Pons (tissue), 1 donor: ENCODE measurements at regions not wholly inside any gene's neighbourhood (a gene's known extent, or its start where the extent isn't known, plus 50 kb on each side); places are given as distances from the start of the nearest gene placed in this dataset.
"Not testable (repeated sequence)": the region's sequence is repeated elsewhere in the genome, so short reads cannot be mapped to it uniquely, and the experiment has no call there.

Experiments
- DNase-seq: peaks from one replicate; pipeline ENCODE4 v3.0.0-alpha.2; 2016; ENCODE audit warnings: low spot score

GRCh38 chr5:174636094-174636493 lies 88.3 kb upstream of the MSX2 start:
- no peak for DNase-seq

DNA sequence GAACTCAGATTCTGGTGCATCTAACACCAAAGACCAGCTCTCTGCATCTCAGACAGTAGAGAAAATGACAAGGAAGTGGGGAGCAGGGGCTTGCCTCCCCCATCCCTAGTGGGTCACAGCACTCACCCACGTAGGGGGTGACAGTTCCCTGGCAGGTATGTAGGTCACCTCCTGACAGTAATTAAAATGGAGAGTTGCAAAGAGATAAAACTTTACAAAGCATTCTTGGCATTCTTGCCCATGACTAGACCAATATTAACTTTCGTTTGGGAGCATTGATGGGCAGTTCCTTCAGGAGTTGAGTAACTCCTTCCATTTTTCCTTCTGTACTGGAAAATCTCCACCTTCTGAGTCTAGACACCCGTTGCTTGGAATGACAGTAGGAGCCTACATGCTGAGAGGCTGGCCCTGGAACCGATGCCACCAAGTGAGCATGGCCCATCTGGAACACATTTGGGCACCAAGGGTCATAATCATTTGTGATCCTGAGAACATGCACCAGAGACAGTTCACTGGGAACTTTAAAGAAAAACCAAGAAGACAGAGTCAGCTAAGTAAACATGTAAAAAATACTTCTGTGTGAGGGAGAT lies 81.5 kb upstream of the MSX2 start:
- DNase-seq: no peak

DNA sequence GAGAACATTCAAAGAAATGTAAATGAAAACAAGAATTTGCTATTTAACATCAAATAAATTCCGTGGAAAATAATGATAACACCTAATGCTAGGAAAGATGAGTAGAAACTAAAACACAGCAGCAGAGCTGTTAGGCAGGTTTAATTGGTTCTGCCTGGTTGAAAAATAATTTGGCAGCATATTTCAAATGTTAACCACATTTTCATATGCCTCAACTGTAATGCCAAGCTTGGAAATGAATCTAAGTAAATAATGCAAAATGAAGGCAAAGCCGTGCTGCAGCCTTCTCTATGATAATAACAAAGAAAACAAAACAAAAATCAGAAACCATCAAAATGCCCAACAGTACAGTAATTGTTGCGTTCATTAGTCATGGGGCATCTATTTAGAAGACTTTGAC lies 79.9 kb upstream of the MSX2 start:
- DNase-seq: no peak

- no peak for DNase-seq
Measured at GRCh38 chr5:174644923-174645322, 79.5 kb upstream of the MSX2 start.

GRCh38 chr5:174645677-174646076 lies 78.7 kb upstream of the MSX2 start:
- no peak for DNase-seq

DNA sequence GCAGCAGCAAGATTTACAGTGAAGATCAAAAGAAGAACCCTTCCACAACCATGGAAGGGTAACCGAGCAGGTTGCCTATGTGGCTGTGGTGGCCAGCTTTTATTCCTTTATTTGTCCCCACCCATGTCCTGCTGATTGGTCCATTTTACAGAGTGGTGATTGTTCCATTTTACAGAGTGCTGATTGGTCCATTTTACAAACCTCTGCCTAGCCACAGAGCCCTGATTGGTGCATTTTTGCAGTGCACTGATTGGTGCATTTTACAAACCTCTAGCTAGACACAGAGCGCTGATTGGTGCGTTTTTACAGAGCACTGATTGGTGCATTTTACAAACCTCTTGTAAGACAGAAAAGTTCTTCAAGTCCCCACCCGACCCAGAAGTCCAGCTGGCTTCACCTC lies 75.8 kb upstream of the MSX2 start:
- DNase-seq: not testable (repeated sequence)

GRCh38 chr5:174649391-174649790 lies 75.0 kb upstream of the MSX2 start:
- DNase-seq: no peak

DNA sequence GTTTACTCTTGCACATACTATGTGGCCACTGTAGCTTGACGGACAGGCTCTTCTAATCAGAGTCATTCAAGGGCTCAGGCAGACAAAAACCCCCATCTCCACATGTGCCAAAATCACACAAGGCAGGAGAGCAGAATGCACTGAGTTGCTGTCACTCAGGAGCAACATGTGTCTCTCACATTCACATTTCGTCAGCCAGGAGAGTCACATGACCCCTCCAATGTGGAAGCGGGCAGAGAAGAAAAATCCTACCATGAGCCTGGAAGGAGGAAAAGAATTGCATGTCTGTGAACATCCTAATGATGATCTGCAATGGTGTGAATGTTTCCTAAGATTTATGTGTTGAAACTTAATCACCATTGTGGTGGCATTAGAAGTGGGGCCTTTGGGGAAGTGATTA lies 69.9 kb upstream of the MSX2 start:
- no peak for DNase-seq

DNA sequence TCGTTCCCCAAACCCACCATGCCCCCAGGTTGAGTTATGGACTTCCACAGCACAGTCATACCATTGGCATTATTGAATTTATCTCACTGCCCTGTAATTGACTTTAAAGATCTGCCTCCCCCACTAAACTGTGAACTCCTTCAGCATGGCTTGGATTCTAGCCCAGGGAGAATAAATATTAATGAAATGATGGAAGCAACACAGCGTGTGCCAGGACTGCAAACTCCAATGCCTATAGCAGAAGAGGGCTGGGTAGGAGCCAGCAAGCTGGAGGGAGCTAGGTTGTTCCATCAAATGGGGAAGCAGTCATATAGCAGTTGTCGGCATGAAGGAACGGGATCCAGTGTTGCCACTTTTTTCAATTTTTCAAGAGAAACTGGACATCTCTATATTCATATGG lies 69.0 kb upstream of the MSX2 start:
- DNase-seq: peak; percentile 4

- no peak for DNase-seq
Measured at GRCh38 chr5:174664180-174664850, 60.1 kb upstream of the MSX2 start.

DNA sequence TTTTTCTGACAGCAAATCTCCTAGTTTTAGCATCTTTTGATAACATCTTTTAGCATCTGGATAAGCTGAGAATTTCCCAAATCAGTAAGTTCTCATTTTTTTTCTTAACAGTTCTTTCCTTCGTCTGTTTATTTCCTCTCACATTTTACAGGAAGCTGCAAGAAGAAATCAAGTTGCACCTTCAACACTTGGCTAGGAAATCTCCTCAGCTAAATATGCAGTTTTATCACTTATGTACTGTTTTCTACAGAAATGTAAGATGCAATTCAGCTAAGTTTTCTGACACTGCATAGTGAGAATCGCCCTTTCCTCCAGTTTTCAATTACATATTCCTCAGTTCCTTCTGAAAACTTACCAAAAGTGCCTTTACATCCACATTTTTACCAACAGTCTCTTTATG lies 59.0 kb upstream of the MSX2 start:
- DNase-seq: no peak

DNA sequence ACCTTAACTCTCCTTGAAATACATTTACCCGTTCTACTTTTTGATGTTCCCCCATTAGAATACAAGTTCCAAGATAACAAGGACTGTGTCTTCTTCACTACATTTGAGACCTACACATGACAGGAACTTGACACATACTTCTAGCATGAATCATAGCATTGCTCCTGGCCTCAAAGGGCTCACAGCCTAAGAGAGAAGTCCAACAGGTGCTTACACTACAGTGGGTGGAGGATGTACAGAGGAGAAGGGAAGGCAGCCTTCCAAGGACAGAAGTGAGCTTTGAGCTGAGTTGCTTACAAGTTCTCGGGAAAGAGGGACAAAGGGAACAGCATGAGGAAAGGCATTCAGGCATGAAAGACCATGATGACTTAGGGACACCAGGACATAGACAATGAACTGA lies 56.9 kb upstream of the MSX2 start:
- DNase-seq: no peak

DNA sequence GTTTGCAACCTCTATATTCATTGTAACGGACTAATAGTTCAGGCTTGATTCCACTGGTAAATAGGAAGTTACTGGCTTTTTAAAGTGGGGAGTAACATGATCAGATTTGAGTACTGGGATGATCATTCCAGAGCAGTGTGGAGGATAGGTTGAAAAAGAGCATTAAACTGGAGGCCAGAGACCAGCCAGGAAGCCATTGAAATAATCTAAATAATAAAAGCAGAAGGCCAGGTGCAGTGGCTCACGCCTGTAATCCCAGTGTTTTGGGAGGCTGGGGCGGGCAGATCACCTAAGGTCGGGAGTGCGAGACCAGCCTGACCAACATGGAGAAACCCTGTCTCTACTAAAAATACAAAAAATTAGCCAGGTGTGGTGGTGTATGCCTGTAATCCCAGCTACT lies 56.0 kb upstream of the MSX2 start:
- no peak for DNase-seq
